Aorta (tissue), 5 donors: ENCODE measurements at regions not wholly inside any gene's neighbourhood (a gene's known extent, or its start where the extent isn't known, plus 50 kb on each side); places are given as distances from the start of the nearest gene placed in this dataset.

Experiments used
- ATAC-seq: fragments of 200-7000 bp; cut with Tn5 transposase; one replicate; pipeline ENCODE4 v1.9.1; 2022; ENCODE audit warnings: moderate library complexity; ENCODE audit not compliant: low FRiP score
- DNase-seq, 2 donors: peaks; one replicate each; pipeline ENCODE4 v3.0.0-alpha.2; 2020
- H3K27ac ChIP-seq, 2 donors: one replicate each; pipeline ENCODE4 v1.5.1; 2013; ENCODE audit warnings: low read length in 2 of 2, mild to moderate bottlenecking in 2 of 2, moderate library complexity in 2 of 2, control low read depth in 1 of 2, inconsistent platforms in 1 of 2, low read depth in 1 of 2
- H3K27me3 ChIP-seq, 2 donors: one replicate each; pipeline ENCODE4 v1.6.1; 2013; ENCODE audit warnings: control low read depth in 1 of 2, low read length in 1 of 2, mild to moderate bottlenecking in 1 of 2, moderate library complexity in 1 of 2; ENCODE audit not compliant: insufficient read depth in 2 of 2, control insufficient read depth in 1 of 2
- H3K36me3 ChIP-seq, 2 donors: one replicate each; pipeline ENCODE4 v1.6.1; 2013; ENCODE audit warnings: control low read depth in 1 of 2, low read length in 1 of 2, mild to moderate bottlenecking in 1 of 2; ENCODE audit not compliant: insufficient read depth in 2 of 2, control insufficient read depth in 1 of 2
- H3K4me1 ChIP-seq, 2 donors: one replicate each; pipeline ENCODE4 v1.6.1; 2013; ENCODE audit warnings: low read length in 2 of 2, control low read depth in 1 of 2, mild to moderate bottlenecking in 1 of 2, moderate library complexity in 1 of 2; ENCODE audit not compliant: insufficient read depth in 2 of 2, control insufficient read depth in 1 of 2
- H3K4me3 ChIP-seq, 2 donors: one replicate each; pipeline ENCODE4 v1.5.1; 2013; ENCODE audit warnings: low read length in 2 of 2, control low read depth in 1 of 2, mild to moderate bottlenecking in 1 of 2
- H3K9me3 ChIP-seq: one replicate; pipeline ENCODE4 v1.6.1; 2013; ENCODE audit warnings: mild to moderate bottlenecking, low read length; ENCODE audit not compliant: control insufficient read depth
- WGBS, 2 donors: extraction: QIAGEN DNeasy Blood & Tissue Kit; methylation state at CpG; one replicate each; pipeline ENCODE4 v1.1.7; 2013; 5-methylcytosine and 5-hydroxymethylcytosine counted together
- intact Hi-C, 2 donors: fragments of 100-400 bp; cut with DNase I; formaldehyde crosslinking; loops; one replicate each; pipeline versions ENCODE4 v1.14.2 to v1.15.0; 2022
- donor health status: healthy with polysubstance abuse.
- donor health status: Bipolar disorder and iron deficiency.
- donor health status: DM: no; HTN: no; CAD: no.
- donor health status: DM: no; HTN: no; CAD: no.
- donor health status: DM: yes; HTN: yes; CAD: no.

GRCh38 chrX:3550871-3551270 is 162.6 kb downstream of the PRKX start:
- H3K27me3 ChIP-seq: peaks cover 0 to 1% of the 10 kb centered on the region in 2 donors
- 85 to 86% methylated on average over 4 of the region's 4 CpGs for WGBS, 2 donors
- ATAC-seq: no peak
- H3K27ac ChIP-seq: no peak overlapping the region
- no peaks in the 10 kb centered on the region for H3K36me3 ChIP-seq
- intact Hi-C loops: no loop called here
- no peaks in the 10 kb centered on the region for H3K9me3 ChIP-seq
- H3K4me3 ChIP-seq: no peak overlapping the region
- no peaks in the 10 kb centered on the region for H3K4me1 ChIP-seq
- DNase-seq: no peak

GRCh38 chrX:3550160-3550751 is 163.2 kb downstream of the PRKX start:
- no peaks in the 10 kb centered on the region for H3K36me3 ChIP-seq
- DNase-seq (no peak), ATAC-seq (no peak)
- no peaks in the 10 kb centered on the region for H3K9me3 ChIP-seq
- 90 to 91% methylated on average over 8 of the region's 8 CpGs for WGBS, 2 donors
- intact Hi-C loops: no loop called here
- H3K27me3 ChIP-seq: peaks cover 0 to 1% of the 10 kb centered on the region in 2 donors
- no peak overlapping the region for H3K27ac ChIP-seq
- no peaks in the 10 kb centered on the region for H3K4me1 ChIP-seq
- H3K4me3 ChIP-seq: no peak overlapping the region

DNA sequence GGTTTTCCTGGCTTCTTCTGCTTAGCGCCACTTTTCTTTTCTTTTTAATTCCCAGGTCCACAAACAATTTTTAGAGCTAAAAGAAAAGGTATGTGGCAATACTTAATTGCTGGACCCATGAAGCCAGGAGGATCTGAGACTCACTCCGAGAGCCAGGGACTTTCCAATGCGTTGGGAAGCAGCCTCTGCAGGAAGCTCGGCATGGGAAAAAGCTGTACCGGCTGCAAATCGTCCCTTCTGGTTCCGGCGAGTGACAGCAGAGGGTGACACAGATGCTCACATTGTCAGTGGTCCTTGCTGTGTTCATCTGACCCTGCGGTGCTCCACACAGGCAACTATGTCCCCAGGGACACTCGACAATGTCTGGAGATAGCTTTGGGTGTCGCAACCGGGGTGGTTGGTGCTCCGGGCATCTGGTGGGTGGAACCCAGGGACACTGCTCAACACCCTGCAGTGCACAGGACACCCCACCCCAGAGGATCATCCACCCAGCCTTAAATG is 164.0 kb downstream of the PRKX start:
- Histone ChIP-seq H3K36me3 (no peaks in the 10 kb centered on the region), H3K27me3 (peaks cover 0 to 1% of the 10 kb centered on the region in 2 donors), H3K27ac (no peak overlapping the region), H3K9me3 (no peaks in the 10 kb centered on the region), H3K4me1 (no peaks in the 10 kb centered on the region), H3K4me3 (no peak overlapping the region)
- ATAC-seq (no peak), DNase-seq (no peak)
- intact Hi-C loops: loop anchor here in 1 of 2 donors (10.0 kb wide), 1 partner anchor 435 kb away; no protein-coding TSS in a partner anchor
- WGBS, 2 donors: 29 to 46% methylated on average over 13 of the region's 13 CpGs

DNA sequence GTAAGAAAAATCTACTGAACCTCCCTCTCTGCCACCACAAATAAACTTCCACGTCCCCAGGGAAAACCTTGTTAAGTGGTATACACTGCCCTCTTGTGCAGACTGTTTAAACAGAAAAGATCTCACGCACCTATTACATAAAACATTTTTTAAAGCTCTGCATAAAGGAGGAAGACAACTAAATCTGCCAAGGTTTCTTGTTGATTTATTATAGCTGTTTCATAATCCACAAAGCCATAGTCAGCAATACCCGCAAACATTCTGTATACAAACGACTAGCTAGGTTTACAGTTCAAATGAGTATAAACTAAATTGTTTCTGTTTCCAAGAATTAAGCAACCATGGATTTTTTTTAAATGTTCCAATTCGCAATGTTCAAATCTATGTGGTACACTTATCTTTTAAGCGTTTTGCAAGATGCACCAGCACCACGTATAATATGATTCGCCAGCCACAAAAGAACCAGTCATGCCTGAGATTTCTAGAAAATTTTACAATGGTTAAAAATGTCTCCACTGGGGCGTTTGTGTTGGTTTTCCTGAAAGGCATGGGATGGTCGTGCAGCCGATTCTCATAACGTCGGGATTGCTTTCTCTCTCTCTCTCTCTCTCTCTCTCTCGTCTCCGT is 164.6 kb downstream of the PRKX start:
- peaks cover 0 to 1% of the 10 kb centered on the region in 2 donors for H3K27me3 ChIP-seq
- 8 to 20% methylated on average over 15 of the region's 15 CpGs for WGBS, 2 donors
- intact Hi-C loops: loop anchor here in 1 of 2 donors (10.0 kb wide), 1 partner anchor 434 kb away; no protein-coding TSS in a partner anchor

GRCh38 chrX:3545901-3546300 is 167.5 kb downstream of the PRKX start:
- H3K9me3 ChIP-seq: no peaks in the 10 kb centered on the region
- intact Hi-C loops: loop anchor here in 1 of 2 donors (10.0 kb wide), 1 partner anchor 431 kb away; no protein-coding TSS in a partner anchor
- ATAC-seq: no peak

More for the DNA sequence above, 164.6 kb downstream of the PRKX start:
- ATAC-seq: no peak
- Histone ChIP-seq H3K36me3 (no peaks in the 10 kb centered on the region), H3K4me3 (no peak overlapping the region), H3K27ac (no peak overlapping the region), H3K4me1 (no peaks in the 10 kb centered on the region), H3K9me3 (no peaks in the 10 kb centered on the region)
- DNase-seq: no peak

GRCh38 chrX:3541336-3541735 is 172.1 kb downstream of the PRKX start:
- Histone ChIP-seq H3K27me3 (no peaks in the 10 kb centered on the region), H3K4me1 (no peaks in the 10 kb centered on the region), H3K36me3 (no peaks in the 10 kb centered on the region), H3K4me3 (no peak overlapping the region), H3K27ac (no peak overlapping the region), H3K9me3 (no peaks in the 10 kb centered on the region)
- intact Hi-C loops: loop anchor here in 1 of 2 donors (10.0 kb wide), 1 partner anchor 427 kb away; no protein-coding TSS in a partner anchor
- DNase-seq (no peak), ATAC-seq (no peak)
- 85 to 89% methylated on average over 2 of the region's 2 CpGs for WGBS, 2 donors

More at GRCh38 chrX:3545901-3546300, 167.5 kb downstream of the PRKX start:
- WGBS, 2 donors: 54 to 72% methylated on average over 5 of the region's 5 CpGs
- DNase-seq: no peak
- H3K27ac ChIP-seq: no peak overlapping the region
- H3K4me3 ChIP-seq: no peak overlapping the region
- H3K27me3 ChIP-seq: peaks cover 0 to 1% of the 10 kb centered on the region in 2 donors
- H3K4me1 ChIP-seq: no peaks in the 10 kb centered on the region
- no peaks in the 10 kb centered on the region for H3K36me3 ChIP-seq

- peaks cover 4% of the 10 kb centered on the region for H3K9me3 ChIP-seq
- no peaks in the 10 kb centered on the region for H3K4me1 ChIP-seq
- WGBS, 2 donors: 71 to 73% methylated on average over 7 of the region's 7 CpGs
- no peak overlapping the region for H3K4me3 ChIP-seq
- H3K27me3 ChIP-seq: no peaks in the 10 kb centered on the region
- ATAC-seq (no peak), DNase-seq (no peak)
- H3K27ac ChIP-seq: no peak overlapping the region
- intact Hi-C loops: loop anchor here in 1 of 2 donors (10.0 kb wide), 1 partner anchor 425 kb away; no protein-coding TSS in a partner anchor
- no peaks in the 10 kb centered on the region for H3K36me3 ChIP-seq
These were observed 173.3 kb downstream of the PRKX start for GRCh38 chrX:3540105-3540504.

DNA sequence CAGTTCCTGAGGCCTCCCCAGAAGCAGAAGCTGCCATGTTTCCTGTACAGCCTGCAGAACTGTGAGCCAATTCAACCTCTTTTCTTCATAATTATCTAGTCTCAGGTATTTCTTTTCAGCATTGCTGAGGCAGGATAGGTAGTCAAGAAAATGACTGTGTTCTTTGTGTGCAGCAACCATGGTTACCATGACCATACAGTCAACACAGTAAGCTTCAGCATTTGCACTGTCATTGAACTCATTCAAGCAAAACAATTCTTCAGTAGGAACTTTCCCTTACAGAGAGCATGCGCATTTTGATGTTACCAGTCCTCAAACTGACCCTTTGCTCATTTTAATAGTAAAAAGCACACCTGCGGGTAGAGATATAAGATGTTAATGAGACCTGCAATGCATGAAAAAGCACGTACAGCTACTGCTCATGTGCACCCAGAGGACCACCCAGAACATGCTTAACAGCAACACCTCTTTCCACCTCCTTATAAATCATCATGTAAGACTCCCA is 180.8 kb downstream of the PRKX start:
- Histone ChIP-seq H3K4me3 (no peak overlapping the region), H3K27me3 (no peaks in the 10 kb centered on the region), H3K27ac (no peak overlapping the region), H3K9me3 (peaks cover 4% of the 10 kb centered on the region), H3K4me1 (no peaks in the 10 kb centered on the region), H3K36me3 (no peaks in the 10 kb centered on the region)
- ATAC-seq: no peak
- intact Hi-C loops: no loop called here
- 76 to 81% methylated on average over 3 of the region's 3 CpGs for WGBS, 2 donors
- DNase-seq: no peak
